Left lung (tissue), 4 donors: ENCODE measurements at regions not wholly inside any gene's neighbourhood (a gene's known extent, or its start where the extent isn't known, plus 50 kb on each side); places are given as distances from the start of the nearest gene placed in this dataset.

Source experiments
- ATAC-seq: fragments of 200-7000 bp; cut with Tn5 transposase; one replicate; pipeline ENCODE4 v1.9.1; 2020; ENCODE audit warnings: moderate library complexity
- DNase-seq, 4 donors: peaks; one replicate each; pipeline ENCODE4 v3.0.0-alpha.2; 2013 to 2020
- H3K27ac ChIP-seq, 2 donors: fragments of 200-600 bp; sonication (generic) in 1 of 2; one replicate each; pipeline versions ENCODE4 v1.5.0 to v1.8.0; 2020 to 2021
- H3K27me3 ChIP-seq, 2 donors: fragments of 200-600 bp; sonication (generic) in 1 of 2; one replicate each; pipeline versions ENCODE4 v1.5.0 to v1.8.0; 2020 to 2021
- H3K36me3 ChIP-seq, 2 donors: fragments of 200-600 bp; sonication (generic) in 1 of 2; one replicate each; pipeline versions ENCODE4 v1.5.0 to v1.8.0; 2020 to 2021
- H3K4me1 ChIP-seq, 2 donors: fragments of 200-600 bp; one replicate each; pipeline ENCODE4 v1.8.0; 2021
- H3K4me3 ChIP-seq, 2 donors: fragments of 200-600 bp; sonication (generic) in 1 of 2; one replicate each; pipeline versions ENCODE4 v1.5.0 to v1.8.0; 2020 to 2021; ENCODE audit warnings: mild to moderate bottlenecking in 1 of 2
- H3K9me3 ChIP-seq, 2 donors: fragments of 200-600 bp; sonication (generic) in 1 of 2; one replicate each; pipeline versions ENCODE4 v1.5.0 to v1.8.0; 2020 to 2021
- intact Hi-C, 2 donors: fragments of 100-400 bp; cut with DNase I; formaldehyde crosslinking; loops; one replicate each; pipeline versions ENCODE4 v1.11.2 to v1.14.2; 2022
- TF ChIP-seq, protein P1 (sequence below), 2 donors: fragments of 200-600 bp; sonication (generic) in 1 of 2; IDR thresholded peaks; one replicate each; pipeline versions ENCODE4 v1.5.0 to v1.8.0; 2021; ENCODE audit warnings: antibody characterized with exemption in 2 of 2
- donor health status: DM: no; HTN: yes; CAD: no.
- donor health status: DM: no; HTN: no; CAD: no.

- TF ChIP-seq, protein P1, sequence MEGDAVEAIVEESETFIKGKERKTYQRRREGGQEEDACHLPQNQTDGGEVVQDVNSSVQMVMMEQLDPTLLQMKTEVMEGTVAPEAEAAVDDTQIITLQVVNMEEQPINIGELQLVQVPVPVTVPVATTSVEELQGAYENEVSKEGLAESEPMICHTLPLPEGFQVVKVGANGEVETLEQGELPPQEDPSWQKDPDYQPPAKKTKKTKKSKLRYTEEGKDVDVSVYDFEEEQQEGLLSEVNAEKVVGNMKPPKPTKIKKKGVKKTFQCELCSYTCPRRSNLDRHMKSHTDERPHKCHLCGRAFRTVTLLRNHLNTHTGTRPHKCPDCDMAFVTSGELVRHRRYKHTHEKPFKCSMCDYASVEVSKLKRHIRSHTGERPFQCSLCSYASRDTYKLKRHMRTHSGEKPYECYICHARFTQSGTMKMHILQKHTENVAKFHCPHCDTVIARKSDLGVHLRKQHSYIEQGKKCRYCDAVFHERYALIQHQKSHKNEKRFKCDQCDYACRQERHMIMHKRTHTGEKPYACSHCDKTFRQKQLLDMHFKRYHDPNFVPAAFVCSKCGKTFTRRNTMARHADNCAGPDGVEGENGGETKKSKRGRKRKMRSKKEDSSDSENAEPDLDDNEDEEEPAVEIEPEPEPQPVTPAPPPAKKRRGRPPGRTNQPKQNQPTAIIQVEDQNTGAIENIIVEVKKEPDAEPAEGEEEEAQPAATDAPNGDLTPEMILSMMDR (IDR thresholded peaks at IDR 0.05) = no peak
- Histone ChIP-seq H3K4me3 (no peak overlapping the region), H3K36me3 (no peaks in the 10 kb centered on the region), H3K4me1 (no peaks in the 10 kb centered on the region), H3K9me3 (no peaks in the 10 kb centered on the region), H3K27ac (no peak overlapping the region), H3K27me3 (no peaks in the 10 kb centered on the region)
- intact Hi-C loops = loop anchor here in 1 of 2 donors (10.0 kb wide), 1 partner anchor 335 kb away; no protein-coding TSS in a partner anchor
- no peak for ATAC-seq
- DNase-seq = no peak
Observed at GRCh38 chr12:77189458-77189857, 124.1 kb upstream of the E2F7 start.

DNA sequence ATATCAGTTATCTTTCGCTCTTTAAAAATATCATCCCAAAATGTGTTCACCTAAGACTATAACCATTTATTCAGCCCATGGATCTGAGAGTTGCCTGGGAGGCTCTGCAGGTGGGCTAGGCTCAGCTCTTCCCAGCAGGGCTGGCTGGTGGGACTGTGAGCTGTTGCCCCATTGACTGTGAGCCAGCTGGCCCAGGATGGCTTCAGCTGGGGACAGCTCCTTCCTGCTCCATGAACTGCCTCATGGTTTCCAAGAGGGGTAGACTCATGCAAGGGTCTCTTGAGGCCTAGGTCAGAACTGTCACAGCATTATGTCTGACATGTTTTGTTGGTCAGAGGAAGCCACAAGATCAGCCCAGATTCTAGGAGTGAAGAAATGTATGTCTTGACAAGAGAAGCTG is 114.1 kb upstream of the E2F7 start:
- no peaks in the 10 kb centered on the region for H3K27me3 ChIP-seq
- H3K4me1 ChIP-seq = no peaks in the 10 kb centered on the region
- DNase-seq (no peak), ATAC-seq (no peak)
- TF ChIP-seq, protein P1 (IDR thresholded peaks at IDR 0.05) = no peak
- H3K36me3 ChIP-seq = no peaks in the 10 kb centered on the region
- peaks cover 0 to 17% of the 10 kb centered on the region in 2 donors for H3K9me3 ChIP-seq
- H3K4me3 ChIP-seq = no peak overlapping the region
- intact Hi-C loops = no loop called here
- no peak overlapping the region for H3K27ac ChIP-seq

DNA sequence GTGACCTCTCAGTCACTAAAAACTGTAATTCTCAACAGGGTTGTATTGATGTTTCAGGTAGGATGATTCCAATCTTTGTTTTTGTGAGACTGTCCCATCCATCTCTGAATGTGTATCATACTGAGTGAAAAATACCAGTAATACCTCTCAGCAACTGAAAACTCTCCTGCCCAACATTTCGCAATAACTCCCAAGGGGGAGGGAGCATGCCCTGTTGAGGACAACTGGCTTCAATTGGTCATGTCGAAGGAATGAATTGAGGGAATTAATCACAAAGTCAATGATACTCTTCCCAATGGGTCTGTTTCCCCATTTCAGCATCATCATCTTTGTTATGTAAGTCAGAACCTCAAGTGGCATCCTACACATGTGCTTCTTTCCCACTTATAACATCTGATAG is 102.4 kb upstream of the E2F7 start:
- ATAC-seq (no peak), DNase-seq (no peak)
- H3K4me1 ChIP-seq = no peaks in the 10 kb centered on the region
- TF ChIP-seq, protein P1 (IDR thresholded peaks at IDR 0.05) = no peak
- H3K27me3 ChIP-seq = no peaks in the 10 kb centered on the region
- intact Hi-C loops = no loop called here
- no peaks in the 10 kb centered on the region for H3K9me3 ChIP-seq
- H3K27ac ChIP-seq = no peak overlapping the region
- H3K36me3 ChIP-seq = no peaks in the 10 kb centered on the region
- no peak overlapping the region for H3K4me3 ChIP-seq

- ATAC-seq (no peak), DNase-seq (no peak)
- TF ChIP-seq, protein P1 (IDR thresholded peaks at IDR 0.05) = no peak
- H3K36me3 ChIP-seq = no peaks in the 10 kb centered on the region
- H3K27me3 ChIP-seq = no peaks in the 10 kb centered on the region
- no peak overlapping the region for H3K4me3 ChIP-seq
- H3K27ac ChIP-seq = no peak overlapping the region
- H3K4me1 ChIP-seq = no peaks in the 10 kb centered on the region
- no peaks in the 10 kb centered on the region for H3K9me3 ChIP-seq
- intact Hi-C loops = no loop called here
Observed at GRCh38 chr12:77166696-77167095, 101.3 kb upstream of the E2F7 start.

GRCh38 chr12:77163074-77164038 is 98.0 kb upstream of the E2F7 start:
- H3K4me3 ChIP-seq = no peak overlapping the region
- H3K9me3 ChIP-seq = no peaks in the 10 kb centered on the region
- intact Hi-C loops = no loop called here
- no peak for DNase-seq
- H3K36me3 ChIP-seq = no peaks in the 10 kb centered on the region
- H3K4me1 ChIP-seq = no peaks in the 10 kb centered on the region
- no peaks in the 10 kb centered on the region for H3K27me3 ChIP-seq
- TF ChIP-seq, protein P1 (IDR thresholded peaks at IDR 0.05) = no peak
- no peak overlapping the region for H3K27ac ChIP-seq
- ATAC-seq = no peak
